DMS 273 (cell line): ENCODE measurements at regions not wholly inside any gene's neighbourhood (a gene's known extent, or its start where the extent isn't known, plus 50 kb on each side); places are given as distances from the start of the nearest gene placed in this dataset.

Source experiments
- DNase-seq: peaks from one replicate; lab custom pipeline; 2025; ENCODE audit not compliant: unreplicated experiment; lab: John Stamatoyannopoulos, UW

DNA sequence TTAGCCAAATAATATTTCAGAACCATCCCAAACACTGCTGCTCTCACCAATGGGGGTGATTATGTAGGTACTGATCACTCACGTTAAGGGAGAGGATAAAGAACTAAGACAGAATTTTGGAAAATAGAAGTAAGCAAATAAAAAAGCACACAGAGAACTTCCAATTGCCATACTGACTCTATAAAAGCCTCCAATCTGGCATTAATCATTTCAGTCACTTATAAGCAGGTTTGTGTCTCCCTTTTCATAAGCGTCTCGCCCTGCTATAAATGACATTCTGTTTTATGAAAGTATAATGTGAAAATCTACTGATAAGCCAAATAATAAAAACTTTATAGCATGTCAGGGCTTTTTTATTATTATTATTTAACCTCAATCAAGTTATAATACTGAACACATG, 435.2 kb downstream of the ETNK1 start:
- no peak for DNase-seq

- DNase-seq: no peak
Measured at GRCh38 chr12:23063206-23063605, 438.2 kb downstream of the ETNK1 start.

DNA sequence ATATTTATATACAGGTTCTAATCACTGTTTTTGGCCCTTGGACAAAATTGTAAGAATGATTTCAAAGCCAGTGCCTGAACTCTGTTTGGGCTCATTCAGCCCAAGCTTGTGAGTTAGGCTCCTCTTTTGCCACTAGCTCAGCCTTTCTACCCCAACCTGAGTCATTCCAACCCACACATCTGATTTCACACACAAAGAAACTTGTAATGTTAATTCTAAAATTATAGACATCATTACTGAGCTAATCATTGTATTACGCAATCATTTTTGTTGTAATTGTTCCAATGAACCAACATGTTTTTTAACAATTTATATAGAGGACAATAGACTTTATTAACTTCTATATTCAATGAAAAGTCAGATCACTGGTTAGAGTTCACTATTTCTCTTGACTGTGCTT, 441.1 kb downstream of the ETNK1 start:
- DNase-seq: no peak

DNA sequence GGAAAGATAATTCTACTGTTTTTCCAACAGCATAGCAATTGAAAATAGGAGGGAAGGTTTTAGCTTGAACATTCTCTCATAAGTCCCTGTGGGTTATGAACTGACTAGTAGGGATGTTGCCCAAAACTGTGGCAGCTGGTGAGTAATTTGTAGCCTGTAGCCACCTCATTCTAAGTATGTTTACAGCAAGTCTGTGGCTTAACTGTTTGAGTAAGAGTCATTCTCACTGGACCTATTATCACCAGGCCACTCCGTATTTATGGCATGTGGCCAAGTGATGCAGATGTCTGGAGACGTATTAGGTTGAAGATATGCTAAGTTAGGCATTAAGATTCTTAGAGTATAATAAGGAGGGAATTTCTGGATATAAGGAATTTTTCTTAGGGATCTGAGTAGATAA, 458.3 kb downstream of the ETNK1 start:
- peak; percentile 93 for DNase-seq

DNA sequence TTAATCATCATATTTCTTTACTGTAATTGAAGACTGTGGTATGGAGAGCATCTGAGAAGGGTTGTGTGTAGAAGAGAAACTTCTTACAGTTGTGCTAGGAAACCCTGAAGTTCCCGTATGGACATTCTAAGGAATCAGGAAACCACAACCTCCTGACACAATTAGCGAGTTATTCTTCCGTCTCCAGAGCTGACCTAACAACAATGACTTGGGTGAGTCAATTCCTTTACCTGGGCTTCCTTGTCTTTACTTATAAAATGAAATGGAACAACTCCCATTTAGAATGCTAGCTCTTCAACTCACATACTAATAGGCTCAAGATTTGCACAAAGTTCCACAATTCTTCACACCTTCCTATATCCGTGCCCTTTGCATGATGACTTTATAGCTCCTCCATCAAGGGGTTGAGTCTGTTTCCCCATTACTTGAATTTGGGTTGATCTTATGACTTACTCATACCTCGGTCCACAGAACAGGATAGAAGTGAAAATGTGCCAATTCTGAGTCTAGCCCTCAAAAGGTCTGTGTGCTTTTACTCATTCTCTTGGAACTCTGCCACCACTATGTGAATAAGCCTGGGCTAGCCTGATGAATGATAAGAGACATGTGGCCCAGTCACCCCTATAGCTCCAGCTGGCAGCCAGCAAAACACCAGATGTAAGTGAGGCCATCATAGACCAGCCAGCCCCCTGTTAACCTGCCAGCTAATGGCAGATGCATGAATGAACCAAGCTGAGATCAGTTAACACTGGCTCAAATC, 459.4 kb downstream of the ETNK1 start:
- peak; percentile 97 for DNase-seq

DNA sequence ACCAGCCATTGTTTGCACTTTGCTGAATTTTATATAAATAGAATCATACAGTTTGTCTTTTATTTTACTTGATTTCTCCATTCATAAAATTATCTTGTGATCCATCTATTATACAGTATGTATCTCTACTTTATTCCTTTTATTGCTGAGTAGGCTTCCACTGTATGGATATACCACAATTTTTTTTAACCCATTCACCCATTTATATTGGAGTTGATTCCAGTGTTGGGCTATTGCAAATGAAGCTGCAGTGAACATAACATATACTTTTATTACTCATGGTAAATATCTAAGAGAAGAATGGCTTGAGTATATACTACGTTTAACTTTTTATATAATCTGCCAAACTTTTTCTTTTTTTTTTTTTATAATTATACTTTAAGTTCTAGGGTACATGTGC, 463.6 kb downstream of the ETNK1 start:
- no peak for DNase-seq

DNA sequence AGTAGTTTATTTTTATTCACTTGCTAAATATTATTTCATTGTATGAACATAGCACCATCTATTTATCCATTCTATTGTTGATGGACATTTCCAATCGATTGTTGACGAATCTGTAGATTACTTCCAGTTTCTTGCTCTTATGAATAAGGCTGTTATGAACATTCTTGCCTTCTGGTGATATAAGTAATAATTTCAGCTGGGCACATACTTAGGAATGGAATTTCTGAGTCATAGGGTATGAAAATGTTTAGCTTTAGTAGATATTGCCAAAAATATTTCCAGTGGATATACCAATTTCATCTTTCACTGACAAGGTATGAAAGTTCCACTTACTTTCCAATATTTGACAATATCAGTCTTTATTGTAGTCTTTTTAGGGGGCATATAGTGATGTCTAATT, 468.5 kb downstream of the ETNK1 start:
- no peak for DNase-seq

DNA sequence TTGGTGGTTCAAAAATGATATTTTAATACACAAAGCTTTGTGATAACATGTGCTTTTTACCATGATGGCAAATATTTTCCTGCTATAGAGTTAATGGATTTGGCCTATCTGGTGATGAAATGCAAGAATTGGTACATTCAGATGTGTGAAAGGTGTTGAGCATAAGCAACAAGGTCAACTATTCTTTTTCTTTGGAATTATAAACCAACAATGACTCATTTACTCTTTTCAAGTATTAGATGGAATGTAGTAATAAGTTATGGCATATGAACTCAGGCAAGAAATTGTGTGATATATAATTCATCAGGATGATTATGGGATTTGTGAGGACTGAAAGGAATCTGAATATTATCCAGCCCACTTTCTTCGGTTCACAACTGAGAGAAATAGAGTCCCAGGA, 471.4 kb downstream of the ETNK1 start:
- no peak for DNase-seq

DNA sequence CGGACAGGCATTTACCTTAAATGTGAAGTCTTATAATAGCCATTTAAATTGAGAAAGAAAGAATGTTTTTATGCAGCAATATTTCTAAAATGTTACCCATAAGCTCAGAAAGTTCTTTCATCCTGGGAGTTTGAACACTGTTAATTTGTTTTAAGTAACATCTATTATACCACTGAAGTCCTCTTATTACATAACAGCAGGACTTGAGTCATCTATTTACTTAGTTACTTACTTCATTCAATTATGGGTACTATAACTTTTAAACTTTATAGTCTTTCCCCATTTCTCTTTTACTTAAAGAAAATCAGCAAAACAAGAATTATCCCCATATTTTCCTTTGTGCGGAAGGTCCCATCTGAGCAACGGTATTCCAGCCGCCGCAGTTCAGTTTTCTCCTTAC, 473.1 kb downstream of the ETNK1 start:
- DNase-seq: no peak

- no peak for DNase-seq
Measured at GRCh38 chr12:23098517-23098916, 473.5 kb downstream of the ETNK1 start.

DNA sequence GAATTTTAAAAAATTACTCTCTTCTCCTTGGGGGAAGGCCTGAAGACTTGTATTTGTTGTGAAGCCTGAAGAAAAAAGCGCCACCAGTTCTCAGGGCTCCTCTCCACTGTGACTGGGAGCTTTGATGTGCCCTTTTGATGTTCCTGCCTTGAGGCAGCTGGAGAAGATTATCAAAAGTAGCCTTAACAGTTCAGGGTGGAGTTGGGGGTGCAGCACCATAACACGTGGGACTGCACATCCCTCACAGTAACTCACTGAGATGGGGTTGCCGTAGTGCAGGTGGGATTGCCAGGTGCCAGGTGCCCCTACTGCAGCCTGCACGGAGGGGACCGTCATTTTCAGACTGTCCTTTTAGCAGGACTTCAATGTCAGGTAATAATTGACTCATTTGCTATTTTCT, 474.1 kb downstream of the ETNK1 start:
- DNase-seq: no peak

DNA sequence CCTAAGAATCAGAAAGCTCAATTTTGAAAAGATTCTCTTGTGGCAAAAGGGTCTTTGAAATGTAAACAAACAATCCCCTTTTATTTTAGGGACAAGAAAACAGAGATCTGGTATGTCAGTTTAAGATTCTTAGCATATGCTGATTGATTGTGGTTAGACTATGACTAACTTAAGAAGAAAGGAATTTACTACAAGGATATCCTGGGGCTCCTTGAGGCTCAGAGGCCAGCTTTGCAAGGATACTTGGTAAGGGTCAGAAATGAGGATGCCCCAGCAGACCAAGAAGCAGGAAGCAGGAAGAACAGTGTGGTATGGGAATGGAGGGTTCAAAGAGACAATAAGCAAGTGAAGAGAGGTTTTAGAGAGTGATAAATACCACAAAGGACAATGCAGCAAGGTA, 474.6 kb downstream of the ETNK1 start:
- no peak for DNase-seq

- DNase-seq: no peak
Measured at GRCh38 chr12:23108957-23109356, 484.0 kb downstream of the ETNK1 start.

DNA sequence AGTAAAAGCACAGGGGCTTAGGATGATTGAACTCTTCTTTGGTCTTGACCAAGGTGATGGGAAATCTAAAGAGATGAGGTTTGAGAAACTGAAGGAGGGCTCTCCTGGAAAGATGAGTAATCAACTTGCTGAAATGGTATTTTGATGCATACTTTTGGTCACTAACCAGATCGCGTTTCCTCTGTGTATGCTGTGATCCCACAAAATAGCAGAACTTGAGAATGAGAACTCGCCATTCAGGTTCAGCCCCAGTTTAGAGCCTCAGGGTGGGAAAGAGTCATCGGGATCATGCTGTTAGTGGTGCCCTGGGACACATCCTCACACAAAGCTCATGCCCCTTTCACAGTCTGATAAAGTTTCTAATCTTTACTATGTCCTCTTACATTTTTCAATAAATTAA, 488.8 kb downstream of the ETNK1 start:
- no peak for DNase-seq

DNA sequence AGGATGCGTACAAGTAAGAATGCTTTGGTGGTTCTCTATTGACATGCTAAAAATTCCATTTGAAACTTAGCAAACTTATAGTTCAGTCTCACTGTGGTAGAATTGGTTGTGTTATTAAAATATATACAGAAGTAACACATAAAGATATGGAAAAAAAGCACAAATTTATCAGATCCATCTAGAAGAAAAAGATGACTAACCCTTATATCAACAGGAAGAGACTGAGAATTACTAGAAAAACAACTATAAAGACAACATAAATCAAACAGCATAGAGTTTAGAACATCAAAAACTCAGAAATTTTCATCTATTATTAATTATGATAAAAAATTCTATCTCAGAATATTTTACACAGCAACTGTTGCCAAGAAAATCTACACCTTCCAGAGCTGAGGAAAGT, 491.0 kb downstream of the ETNK1 start:
- DNase-seq: no peak

DNA sequence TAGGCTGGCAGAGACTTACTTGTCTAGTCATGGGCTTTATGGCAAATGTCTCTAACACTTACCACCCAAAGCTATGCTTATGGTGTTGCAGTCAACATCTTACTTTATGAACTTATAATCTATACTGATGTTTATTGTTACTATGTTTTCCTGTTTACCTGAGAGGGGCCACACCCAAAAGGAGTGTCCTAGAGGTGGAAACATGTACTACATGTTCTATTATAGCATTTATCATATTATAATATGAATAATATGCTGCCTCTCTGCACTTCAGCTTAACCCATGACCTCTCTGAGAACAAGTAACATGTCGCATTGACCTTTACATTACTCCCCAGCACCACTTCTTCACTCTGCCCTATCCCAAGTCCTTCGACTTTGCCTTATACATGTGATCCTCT, 501.8 kb downstream of the ETNK1 start:
- DNase-seq: no peak

DNA sequence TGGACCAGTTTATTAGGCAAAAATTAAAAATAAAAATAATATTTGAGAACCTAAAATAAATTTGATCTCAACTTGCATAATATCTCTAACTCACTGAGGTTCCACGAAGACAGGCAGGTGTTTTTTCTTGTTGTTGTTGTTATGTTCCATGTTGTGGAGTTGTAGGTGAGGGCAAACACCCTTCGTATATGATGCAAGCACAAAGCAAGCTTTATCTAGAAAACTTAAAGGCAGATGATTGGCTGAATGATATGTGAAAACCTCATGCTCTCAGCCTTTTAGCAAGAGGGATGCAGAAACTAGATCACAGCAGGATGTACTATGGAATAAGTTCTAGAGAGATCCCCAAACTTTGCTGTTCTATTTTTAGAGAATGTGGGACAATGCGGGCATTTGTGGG, 502.7 kb downstream of the ETNK1 start:
- DNase-seq: no peak

DNA sequence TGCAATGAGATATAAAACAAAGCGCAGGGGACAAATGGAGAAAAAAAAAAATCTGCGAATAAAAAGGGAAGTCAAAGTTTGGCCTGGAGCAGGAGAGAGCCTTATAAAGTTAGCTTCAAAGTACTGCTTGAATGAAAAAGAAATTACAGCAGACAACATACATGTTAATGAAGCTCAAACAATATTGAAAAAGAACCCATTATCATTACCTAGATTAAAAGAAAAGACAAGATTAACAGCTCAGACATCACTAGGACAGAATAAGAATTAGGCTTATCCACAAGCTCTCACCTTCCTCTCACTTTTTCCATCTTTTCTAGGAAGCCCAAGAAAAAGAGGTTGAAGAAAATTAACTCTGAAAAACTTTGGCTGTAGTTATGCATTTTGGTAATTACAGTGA, 503.5 kb downstream of the ETNK1 start:
- DNase-seq: no peak

DNA sequence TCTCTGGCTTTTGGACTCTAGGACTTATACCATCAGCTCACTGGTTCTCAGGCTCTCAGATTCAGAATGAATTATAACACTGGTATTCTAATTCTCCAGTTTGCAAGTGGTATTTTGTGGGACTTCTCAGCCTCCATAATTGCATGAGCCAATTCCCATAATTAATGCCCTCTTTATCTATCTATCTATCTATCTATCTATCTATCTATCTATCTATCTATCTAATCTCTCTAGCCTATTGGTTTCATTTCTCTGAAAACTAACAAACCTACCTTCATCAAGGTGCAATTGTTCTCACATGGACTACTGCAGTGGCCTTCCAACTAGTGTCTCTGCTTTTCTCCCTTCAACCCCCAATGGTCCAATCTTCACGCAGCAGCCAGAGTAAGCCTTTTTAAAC, 507.4 kb downstream of the ETNK1 start:
- DNase-seq: no peak

- no peak for DNase-seq
Measured at GRCh38 chr12:23133471-23133870, 508.5 kb downstream of the ETNK1 start.

DNA sequence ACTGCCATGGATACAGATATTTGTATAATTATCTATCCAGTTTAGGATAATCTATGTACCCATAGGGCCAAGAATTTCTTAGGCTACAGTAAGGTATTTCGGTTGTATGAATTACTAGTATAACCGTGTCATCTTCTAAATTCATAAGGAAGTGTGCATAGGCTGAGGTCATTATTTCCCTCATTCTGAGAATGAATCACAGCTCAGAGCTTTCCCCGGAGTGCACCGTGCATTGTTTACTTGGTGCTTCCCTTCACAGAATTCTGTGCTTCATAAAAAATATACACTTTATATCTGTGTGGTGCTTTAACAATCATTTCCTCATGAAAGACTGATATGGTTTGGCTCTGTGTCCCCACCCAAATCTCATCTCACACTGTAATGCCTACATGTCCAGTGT, 514.1 kb downstream of the ETNK1 start:
- no peak for DNase-seq

GRCh38 chr12:23140710-23141109, 515.7 kb downstream of the ETNK1 start:
- DNase-seq: no peak

GRCh38 chr12:23141335-23141734, 516.4 kb downstream of the ETNK1 start:
- DNase-seq: no peak
